ENCODE measurements at regions not wholly inside any gene's neighbourhood (a gene's known extent, or its start where the extent isn't known, plus 50 kb on each side); places are given as distances from the start of the nearest gene placed in this dataset.

DNA sequence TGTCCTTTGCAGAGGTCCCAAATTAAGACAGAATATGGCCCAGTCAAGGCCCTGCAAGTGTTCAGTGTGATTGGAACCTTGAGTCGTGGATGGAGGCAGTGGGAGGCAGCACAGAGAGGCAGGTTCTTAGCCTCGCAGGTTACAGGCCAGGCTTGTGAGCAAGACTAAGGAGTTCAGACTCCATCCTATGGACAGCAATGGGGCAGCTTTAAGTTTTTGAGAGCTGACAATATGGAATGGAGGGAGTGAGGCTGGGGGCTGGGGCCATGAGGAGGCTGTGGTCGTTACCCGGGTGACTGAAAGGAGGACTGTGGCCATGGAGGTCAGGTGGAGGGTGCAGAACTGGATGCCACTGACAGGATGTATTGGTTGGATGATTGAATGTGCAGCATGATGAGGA lies 74.1 kb upstream of the PRR23C start:
- TF ChIP-seq, protein P1, sequence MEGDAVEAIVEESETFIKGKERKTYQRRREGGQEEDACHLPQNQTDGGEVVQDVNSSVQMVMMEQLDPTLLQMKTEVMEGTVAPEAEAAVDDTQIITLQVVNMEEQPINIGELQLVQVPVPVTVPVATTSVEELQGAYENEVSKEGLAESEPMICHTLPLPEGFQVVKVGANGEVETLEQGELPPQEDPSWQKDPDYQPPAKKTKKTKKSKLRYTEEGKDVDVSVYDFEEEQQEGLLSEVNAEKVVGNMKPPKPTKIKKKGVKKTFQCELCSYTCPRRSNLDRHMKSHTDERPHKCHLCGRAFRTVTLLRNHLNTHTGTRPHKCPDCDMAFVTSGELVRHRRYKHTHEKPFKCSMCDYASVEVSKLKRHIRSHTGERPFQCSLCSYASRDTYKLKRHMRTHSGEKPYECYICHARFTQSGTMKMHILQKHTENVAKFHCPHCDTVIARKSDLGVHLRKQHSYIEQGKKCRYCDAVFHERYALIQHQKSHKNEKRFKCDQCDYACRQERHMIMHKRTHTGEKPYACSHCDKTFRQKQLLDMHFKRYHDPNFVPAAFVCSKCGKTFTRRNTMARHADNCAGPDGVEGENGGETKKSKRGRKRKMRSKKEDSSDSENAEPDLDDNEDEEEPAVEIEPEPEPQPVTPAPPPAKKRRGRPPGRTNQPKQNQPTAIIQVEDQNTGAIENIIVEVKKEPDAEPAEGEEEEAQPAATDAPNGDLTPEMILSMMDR (IDR thresholded peaks at IDR 0.05) = no peak
- TF ChIP-seq POLR2AphosphoS5 (IDR thresholded peaks at IDR 0.05) = no peak

All from sigmoid colon (tissue), 4 donors.